Stomach (tissue), 4 donors: ENCODE measurements at regions not wholly inside any gene's neighbourhood (a gene's known extent, or its start where the extent isn't known, plus 50 kb on each side); places are given as distances from the start of the nearest gene placed in this dataset.

Experiments
- CTCF ChIP-seq, 7 experiments: fragments of 450-650 bp in 4 of 7; fragments of 200-600 bp in 3 of 7; sonication (generic) in 3 of 7; IDR thresholded peaks; one replicate each; pipeline ENCODE4 v1.5.1; 2016 to 2019; ENCODE audit warnings: antibody characterized with exemption in 7 of 7, control low read depth in 2 of 7, mild to moderate bottlenecking in 1 of 7
- POLR2A ChIP-seq, 4 donors: fragments of 450-650 bp; IDR thresholded peaks; one replicate each; pipeline ENCODE4 v1.6.1; 2016; ENCODE audit warnings: antibody characterized with exemption in 4 of 4, control low read depth in 2 of 4, mild to moderate bottlenecking in 1 of 4, moderate library complexity in 1 of 4
- POLR2AphosphoS5 ChIP-seq, 3 donors: sonication (generic); formaldehyde crosslinking; IDR thresholded peaks; one replicate each; pipeline ENCODE4 v1.6.1; 2016; ENCODE audit warnings: antibody characterized with exemption in 3 of 3

- TF ChIP-seq CTCF (IDR thresholded peaks at IDR 0.05) (no peak), POLR2A (IDR thresholded peaks at IDR 0.05) (no peak), POLR2AphosphoS5 (IDR thresholded peaks at IDR 0.05) (no peak)
Measured at GRCh38 chr20:11429889-11430519, 487.7 kb upstream of the BTBD3 start.
